ENCODE measurements at regions not wholly inside any gene's neighbourhood (a gene's known extent, or its start where the extent isn't known, plus 50 kb on each side); places are given as distances from the start of the nearest gene placed in this dataset.

DNA sequence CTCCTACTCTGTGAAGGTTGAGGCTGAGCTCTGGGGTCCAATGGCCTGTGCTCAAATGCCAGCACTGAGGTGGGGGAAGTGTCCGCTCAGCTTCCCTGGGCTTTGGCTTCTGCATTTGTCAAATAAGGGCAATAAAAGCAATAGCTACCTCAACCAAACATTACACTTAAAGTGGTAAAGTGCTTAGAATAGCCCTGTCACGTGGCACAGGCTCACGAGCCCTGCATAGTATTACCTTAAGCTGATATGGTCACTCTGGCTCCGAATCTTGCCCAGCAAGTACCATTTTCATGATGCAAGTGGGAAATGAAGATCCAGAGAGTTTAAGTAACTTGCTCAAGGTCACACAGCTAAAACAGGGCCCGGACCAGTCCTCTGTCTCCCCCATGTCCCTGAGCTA is 451.1 kb upstream of the ZMIZ1 start:
- Histone ChIP-seq H3K27ac (ENCODE audit: low read length) (no peak overlapping the region), H3K9me3 (ENCODE audit: control insufficient read depth, insufficient read depth, low read length) (no peaks in the 10 kb centered on the region)
- no CpG with 5 or more reads among the region's 5 CpGs for WGBS (ENCODE audit: insufficient coverage, insufficient read length)

DNA sequence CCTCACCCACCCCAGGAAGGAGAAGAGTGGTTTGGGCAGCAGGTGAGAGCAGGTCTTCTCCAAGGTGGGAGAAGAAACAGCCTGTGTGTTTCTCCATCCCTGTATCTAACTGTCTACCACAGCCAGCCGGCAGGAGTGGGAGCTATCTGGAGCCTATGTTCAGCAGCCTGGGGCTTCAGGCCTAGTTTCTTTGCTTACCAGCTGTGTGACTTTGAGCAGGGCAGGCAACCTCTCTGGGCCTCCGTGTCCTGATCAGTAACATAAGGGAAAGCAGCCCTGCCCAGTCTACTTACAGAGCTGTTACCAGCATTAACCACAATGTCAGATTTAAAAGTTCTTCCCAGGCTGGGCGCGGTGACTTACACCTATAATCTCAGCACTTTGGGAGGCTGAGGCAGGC is 450.7 kb upstream of the ZMIZ1 start:
- Histone ChIP-seq H3K9me3 (ENCODE audit: control insufficient read depth, insufficient read depth, low read length) (no peaks in the 10 kb centered on the region), H3K27ac (ENCODE audit: low read length) (no peak overlapping the region), H3K4me3 (ENCODE audit: low read length) (no peak overlapping the region), H3K36me3 (ENCODE audit: control insufficient read depth, insufficient read depth, low read length) (no peaks in the 10 kb centered on the region), H3K4me1 (ENCODE audit: control insufficient read depth, insufficient read depth, low read length) (no peaks in the 10 kb centered on the region), H3K27me3 (ENCODE audit: control insufficient read depth, insufficient read depth, low read length) (no peaks in the 10 kb centered on the region)
- no peak for DNase-seq (ENCODE audit: low read depth, low spot score)
- no CpG with 5 or more reads among the region's 4 CpGs for WGBS (ENCODE audit: insufficient coverage, insufficient read length)

More for the DNA sequence above, 451.1 kb upstream of the ZMIZ1 start:
- Histone ChIP-seq H3K36me3 (ENCODE audit: control insufficient read depth, insufficient read depth, low read length) (no peaks in the 10 kb centered on the region), H3K4me3 (ENCODE audit: low read length) (no peak overlapping the region), H3K4me1 (ENCODE audit: control insufficient read depth, insufficient read depth, low read length) (no peaks in the 10 kb centered on the region), H3K27me3 (ENCODE audit: control insufficient read depth, insufficient read depth, low read length) (no peaks in the 10 kb centered on the region)
- no peak for DNase-seq (ENCODE audit: low read depth, low spot score)

DNA sequence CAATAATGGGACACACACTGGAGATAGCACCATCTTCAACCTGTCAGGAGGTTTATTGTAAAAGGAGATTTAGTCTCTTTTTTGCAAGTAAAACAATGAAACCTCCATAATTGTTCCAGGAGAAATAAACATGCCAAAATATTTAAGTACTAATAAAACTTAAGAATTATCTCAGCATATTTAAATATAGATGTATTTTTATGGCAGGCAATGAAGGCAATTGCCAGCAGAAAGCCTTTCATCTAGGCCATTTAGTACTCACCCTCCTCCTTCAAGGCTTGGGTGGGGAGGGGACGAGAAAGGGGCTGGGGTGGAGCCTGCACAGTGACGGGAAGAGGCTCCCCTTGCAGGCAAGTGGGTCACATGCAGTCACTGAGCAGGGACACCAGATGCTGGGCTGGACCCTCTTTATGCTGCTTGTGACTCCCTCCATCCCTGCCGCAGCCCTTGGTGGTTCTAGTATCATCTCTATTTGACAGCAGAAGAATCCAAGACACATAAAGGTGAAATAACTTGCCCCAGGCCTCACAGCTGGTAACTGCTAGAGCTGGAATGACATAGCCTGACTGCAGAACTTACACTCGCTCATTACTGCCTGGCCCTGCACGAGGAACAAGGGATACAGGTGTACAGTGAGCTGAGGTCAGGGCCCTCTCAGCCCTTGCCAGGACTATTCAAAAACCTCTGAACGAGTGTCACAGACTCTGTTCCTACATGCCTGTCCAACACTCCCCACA is 449.5 kb upstream of the ZMIZ1 start:
- H3K27me3 ChIP-seq (ENCODE audit: control insufficient read depth, insufficient read depth, low read length): no peaks in the 10 kb centered on the region
- H3K36me3 ChIP-seq (ENCODE audit: control insufficient read depth, insufficient read depth, low read length): no peaks in the 10 kb centered on the region
- no peak overlapping the region for H3K4me3 ChIP-seq (ENCODE audit: low read length)
- no peaks in the 10 kb centered on the region for H3K4me1 ChIP-seq (ENCODE audit: control insufficient read depth, insufficient read depth, low read length)
- no CpG with 5 or more reads among the region's 6 CpGs for WGBS (ENCODE audit: insufficient coverage, insufficient read length)
- H3K27ac ChIP-seq (ENCODE audit: low read length): no peak overlapping the region
- no peaks in the 10 kb centered on the region for H3K9me3 ChIP-seq (ENCODE audit: control insufficient read depth, insufficient read depth, low read length)
- no peak for DNase-seq (ENCODE audit: low read depth, low spot score)

DNA sequence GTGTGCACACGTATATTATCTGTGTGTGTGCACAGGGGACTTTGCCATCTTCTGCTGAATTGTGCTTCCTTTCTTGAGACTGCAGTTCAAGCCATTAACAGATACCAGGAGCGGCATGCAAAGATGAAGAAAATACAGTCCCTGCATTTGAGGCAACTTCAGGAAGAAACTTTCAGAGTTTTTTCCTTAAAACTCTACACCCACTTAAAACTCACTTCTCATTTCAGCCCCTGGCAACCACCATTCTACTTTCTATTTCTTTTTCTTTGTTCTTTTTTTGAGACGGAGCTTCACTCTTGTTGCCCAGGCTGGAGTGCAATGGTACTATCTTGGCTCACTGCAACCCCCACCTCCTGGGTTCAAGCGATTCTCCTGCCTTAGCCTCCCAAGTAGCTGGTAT is 448.9 kb upstream of the ZMIZ1 start:
- no CpG with 5 or more reads among the region's 4 CpGs for WGBS (ENCODE audit: insufficient coverage, insufficient read length)
- no peak for DNase-seq (ENCODE audit: low read depth, low spot score)
- H3K27me3 ChIP-seq (ENCODE audit: control insufficient read depth, insufficient read depth, low read length): no peaks in the 10 kb centered on the region
- no peaks in the 10 kb centered on the region for H3K4me1 ChIP-seq (ENCODE audit: control insufficient read depth, insufficient read depth, low read length)
- no peak overlapping the region for H3K27ac ChIP-seq (ENCODE audit: low read length)
- no peak overlapping the region for H3K4me3 ChIP-seq (ENCODE audit: low read length)
- no peaks in the 10 kb centered on the region for H3K9me3 ChIP-seq (ENCODE audit: control insufficient read depth, insufficient read depth, low read length)
- H3K36me3 ChIP-seq (ENCODE audit: control insufficient read depth, insufficient read depth, low read length): no peaks in the 10 kb centered on the region

DNA sequence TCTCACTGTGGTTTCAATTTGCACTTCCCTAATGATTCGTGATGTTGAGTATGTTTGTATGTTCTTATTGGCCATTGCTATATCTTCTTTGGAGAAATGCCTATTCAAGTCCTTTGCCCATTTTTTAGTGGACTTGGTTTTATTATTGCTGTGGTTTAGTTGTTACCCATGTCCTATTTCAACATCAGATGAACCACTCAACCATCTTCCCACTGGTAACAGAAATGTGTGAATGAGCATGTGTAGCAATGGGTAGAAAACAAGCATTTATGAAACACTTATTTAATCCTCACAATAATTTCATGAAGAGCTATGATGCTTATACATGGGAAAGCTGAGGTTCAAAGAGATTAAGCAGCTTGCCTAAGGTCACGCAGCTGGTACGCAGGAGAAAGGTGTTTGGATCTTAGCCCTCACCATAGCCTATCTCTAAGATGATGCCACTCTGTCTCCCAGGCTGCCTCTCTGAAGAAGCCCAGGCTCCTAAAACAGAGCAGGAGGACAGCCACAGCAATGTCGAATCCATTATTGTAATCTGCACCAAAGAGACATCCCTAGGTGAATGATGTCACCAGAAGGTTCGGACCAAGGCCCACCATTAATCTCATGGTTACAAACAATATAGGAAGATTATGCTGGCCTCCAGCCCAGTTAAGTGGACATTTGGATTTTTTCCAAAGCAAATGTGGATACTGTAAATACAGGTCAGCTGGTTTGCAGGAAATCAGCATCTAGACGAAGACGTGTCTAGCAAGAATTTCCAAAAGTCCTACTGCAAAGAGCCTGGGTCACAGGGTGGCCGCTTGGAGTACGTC is 447.6 kb upstream of the ZMIZ1 start:
- no peak overlapping the region for H3K4me3 ChIP-seq (ENCODE audit: low read length)
- whole genome bisulfite sequencing (ENCODE audit: insufficient coverage, insufficient read length): no CpG with 5 or more reads among the region's 9 CpGs
- H3K36me3 ChIP-seq (ENCODE audit: control insufficient read depth, insufficient read depth, low read length): no peaks in the 10 kb centered on the region
- no peak for DNase-seq (ENCODE audit: low read depth, low spot score)
- H3K27me3 ChIP-seq (ENCODE audit: control insufficient read depth, insufficient read depth, low read length): no peaks in the 10 kb centered on the region
- H3K4me1 ChIP-seq (ENCODE audit: control insufficient read depth, insufficient read depth, low read length): no peaks in the 10 kb centered on the region
- no peaks in the 10 kb centered on the region for H3K9me3 ChIP-seq (ENCODE audit: control insufficient read depth, insufficient read depth, low read length)
- no peak overlapping the region for H3K27ac ChIP-seq (ENCODE audit: low read length)

DNA sequence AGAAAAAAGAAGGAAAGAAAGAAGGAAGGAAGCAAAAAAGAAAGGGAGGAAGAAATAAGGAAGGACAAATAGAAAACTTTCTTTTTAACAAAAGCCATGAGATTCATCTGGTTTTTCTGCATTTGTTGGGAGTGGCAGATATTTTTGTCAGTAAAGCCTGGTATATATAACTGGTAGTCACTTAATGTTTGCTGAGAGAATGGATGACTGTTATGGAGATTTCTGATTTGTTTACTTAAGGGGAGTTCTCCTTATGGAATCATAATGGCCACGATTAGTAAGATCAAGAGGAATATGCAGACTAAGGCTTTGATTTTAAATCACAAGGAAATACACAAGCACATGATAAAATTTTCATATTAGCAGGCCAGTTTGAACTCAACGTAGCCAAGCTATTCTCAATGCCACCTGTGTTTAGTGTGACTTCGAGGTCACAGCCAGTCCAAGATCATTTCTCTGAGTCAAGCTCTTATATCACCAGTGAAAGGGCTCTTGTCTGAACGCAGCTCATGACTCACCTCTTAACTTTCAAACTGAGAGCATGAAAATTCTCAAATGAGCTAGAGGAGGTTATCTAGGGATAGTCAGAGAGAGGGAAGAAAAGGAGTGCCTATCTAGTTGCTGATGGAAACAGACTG is 445.1 kb upstream of the ZMIZ1 start:
- no peaks in the 10 kb centered on the region for H3K27me3 ChIP-seq (ENCODE audit: control insufficient read depth, insufficient read depth, low read length)
- H3K4me1 ChIP-seq (ENCODE audit: control insufficient read depth, insufficient read depth, low read length): no peaks in the 10 kb centered on the region
- no peak for DNase-seq (ENCODE audit: low read depth, low spot score)
- H3K4me3 ChIP-seq (ENCODE audit: low read length): no peak overlapping the region
- H3K9me3 ChIP-seq (ENCODE audit: control insufficient read depth, insufficient read depth, low read length): no peaks in the 10 kb centered on the region
- no peaks in the 10 kb centered on the region for H3K36me3 ChIP-seq (ENCODE audit: control insufficient read depth, insufficient read depth, low read length)
- H3K27ac ChIP-seq (ENCODE audit: low read length): no peak overlapping the region
- no CpG with 5 or more reads among the region's 4 CpGs for WGBS (ENCODE audit: insufficient coverage, insufficient read length)

DNA sequence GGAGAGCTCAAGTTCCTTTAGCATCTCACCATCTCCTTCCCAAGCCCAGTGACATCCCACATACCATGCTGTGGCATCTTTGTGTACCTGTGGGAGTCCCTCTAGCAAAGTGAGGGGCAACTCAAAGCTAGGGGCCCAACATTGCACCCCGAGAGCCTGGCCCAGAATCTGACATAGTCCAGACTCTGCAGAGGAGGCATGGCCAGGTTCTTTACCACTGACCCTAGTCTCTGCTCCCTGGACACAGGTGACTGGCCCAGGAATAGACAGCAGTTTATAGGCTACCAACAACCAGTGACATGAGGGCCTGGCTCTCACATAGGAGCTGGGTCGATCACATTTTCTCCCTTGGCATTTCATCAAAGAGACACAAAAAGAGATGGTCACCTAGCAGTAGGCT is 444.0 kb upstream of the ZMIZ1 start:
- no CpG with 5 or more reads among the region's 2 CpGs for WGBS (ENCODE audit: insufficient coverage, insufficient read length)
- H3K9me3 ChIP-seq (ENCODE audit: control insufficient read depth, insufficient read depth, low read length): no peaks in the 10 kb centered on the region
- H3K4me3 ChIP-seq (ENCODE audit: low read length): no peak overlapping the region
- no peak for DNase-seq (ENCODE audit: low read depth, low spot score)
- no peaks in the 10 kb centered on the region for H3K27me3 ChIP-seq (ENCODE audit: control insufficient read depth, insufficient read depth, low read length)
- no peaks in the 10 kb centered on the region for H3K4me1 ChIP-seq (ENCODE audit: control insufficient read depth, insufficient read depth, low read length)
- no peaks in the 10 kb centered on the region for H3K36me3 ChIP-seq (ENCODE audit: control insufficient read depth, insufficient read depth, low read length)
- H3K27ac ChIP-seq (ENCODE audit: low read length): no peak overlapping the region

DNA sequence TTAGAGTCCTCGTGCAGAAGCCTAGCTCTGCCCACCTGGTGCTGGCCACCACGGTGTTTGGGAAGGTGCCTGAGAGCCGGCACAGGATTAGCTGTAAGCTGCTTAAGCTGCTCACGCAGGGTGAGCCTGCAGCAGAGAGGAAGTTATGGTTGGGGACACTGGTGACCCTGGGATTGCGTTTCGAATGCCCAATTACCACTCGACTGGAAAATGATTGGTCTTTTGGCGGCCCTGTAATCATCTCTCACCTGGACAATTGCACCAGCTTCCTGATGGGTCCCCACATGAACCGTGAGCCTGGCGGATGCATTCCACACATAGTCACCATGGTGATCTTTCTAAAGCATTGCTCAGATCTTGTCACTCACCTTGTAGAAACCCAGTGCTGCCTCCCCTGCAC is 442.3 kb upstream of the ZMIZ1 start:
- WGBS (ENCODE audit: insufficient coverage, insufficient read length): no CpG with 5 or more reads among the region's 10 CpGs
- H3K9me3 ChIP-seq (ENCODE audit: control insufficient read depth, insufficient read depth, low read length): no peaks in the 10 kb centered on the region
- H3K36me3 ChIP-seq (ENCODE audit: control insufficient read depth, insufficient read depth, low read length): no peaks in the 10 kb centered on the region
- no peaks in the 10 kb centered on the region for H3K4me1 ChIP-seq (ENCODE audit: control insufficient read depth, insufficient read depth, low read length)
- no peak overlapping the region for H3K27ac ChIP-seq (ENCODE audit: low read length)
- no peaks in the 10 kb centered on the region for H3K27me3 ChIP-seq (ENCODE audit: control insufficient read depth, insufficient read depth, low read length)
- no peak overlapping the region for H3K4me3 ChIP-seq (ENCODE audit: low read length)
- DNase-seq (ENCODE audit: low read depth, low spot score): no peak

DNA sequence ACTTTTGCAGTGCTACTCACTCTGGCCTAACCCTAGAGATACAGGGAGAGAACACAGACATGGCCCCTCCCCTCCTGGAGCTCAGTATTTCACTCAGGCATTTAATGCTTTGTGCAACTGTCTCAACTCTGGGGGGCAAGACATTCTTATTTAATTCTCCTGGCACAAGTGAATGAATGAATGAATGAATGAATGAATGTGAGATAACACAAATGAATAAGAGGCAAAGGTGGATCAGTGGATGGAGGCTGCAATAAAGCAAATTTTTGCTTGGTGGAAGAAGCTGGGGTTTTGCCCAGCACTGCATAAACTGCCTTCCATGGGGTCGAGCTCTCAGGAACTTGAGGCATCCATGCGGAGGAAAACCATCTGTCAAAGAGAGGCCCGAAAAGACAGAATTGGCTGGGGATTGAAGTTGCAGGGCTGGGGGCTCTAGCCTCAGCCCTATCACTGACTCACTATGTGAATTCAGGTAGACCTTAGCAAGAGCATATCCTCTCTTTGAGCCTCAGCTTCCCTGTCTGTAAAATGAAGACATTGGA is 441.4 kb upstream of the ZMIZ1 start:
- Histone ChIP-seq H3K9me3 (ENCODE audit: control insufficient read depth, insufficient read depth, low read length) (no peaks in the 10 kb centered on the region), H3K4me1 (ENCODE audit: control insufficient read depth, insufficient read depth, low read length) (no peaks in the 10 kb centered on the region), H3K27ac (ENCODE audit: low read length) (no peak overlapping the region), H3K36me3 (ENCODE audit: control insufficient read depth, insufficient read depth, low read length) (no peaks in the 10 kb centered on the region), H3K4me3 (ENCODE audit: low read length) (no peak overlapping the region), H3K27me3 (ENCODE audit: control insufficient read depth, insufficient read depth, low read length) (no peaks in the 10 kb centered on the region)
- no peak for DNase-seq (ENCODE audit: low read depth, low spot score)
- no CpG with 5 or more reads among the region's 3 CpGs for WGBS (ENCODE audit: insufficient coverage, insufficient read length)

DNA sequence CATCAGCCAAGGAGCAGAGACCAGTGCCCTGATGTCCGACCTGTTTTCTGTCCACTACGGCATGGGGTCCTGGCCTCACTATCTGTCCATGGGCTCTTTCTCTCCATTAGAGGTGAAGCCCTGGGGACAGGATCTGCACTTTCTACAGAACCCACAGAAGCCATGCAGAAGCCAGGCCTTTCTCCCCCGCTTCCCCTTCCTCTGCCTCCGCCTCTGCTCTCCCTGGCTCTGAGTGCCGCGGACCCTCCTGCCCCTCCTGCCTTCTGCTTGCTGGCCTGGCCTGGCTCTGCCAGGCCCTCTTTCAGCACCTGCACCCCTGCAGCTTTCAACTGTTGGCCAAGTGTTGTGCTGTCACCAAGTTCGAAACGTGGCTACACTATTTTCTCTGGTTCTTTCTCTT is 439.8 kb upstream of the ZMIZ1 start:
- DNase-seq (ENCODE audit: low read depth, low spot score): no peak
- Histone ChIP-seq H3K27me3 (ENCODE audit: control insufficient read depth, insufficient read depth, low read length) (no peaks in the 10 kb centered on the region), H3K4me1 (ENCODE audit: control insufficient read depth, insufficient read depth, low read length) (no peaks in the 10 kb centered on the region), H3K9me3 (ENCODE audit: control insufficient read depth, insufficient read depth, low read length) (no peaks in the 10 kb centered on the region), H3K36me3 (ENCODE audit: control insufficient read depth, insufficient read depth, low read length) (no peaks in the 10 kb centered on the region), H3K27ac (ENCODE audit: low read length) (no peak overlapping the region), H3K4me3 (ENCODE audit: low read length) (no peak overlapping the region)
- WGBS (ENCODE audit: insufficient coverage, insufficient read length): no CpG with 5 or more reads among the region's 8 CpGs
